HG03460 (cell line): ENCODE measurements at regions not wholly inside any gene's neighbourhood (a gene's known extent, or its start where the extent isn't known, plus 50 kb on each side); places are given as distances from the start of the nearest gene placed in this dataset.

Source experiments
- ATAC-seq: cut with Tn5 transposase; IDR thresholded peaks from one replicate; pipeline ENCODE4 v1.9.1; 2021; ENCODE audit not compliant: unreplicated experiment

DNA sequence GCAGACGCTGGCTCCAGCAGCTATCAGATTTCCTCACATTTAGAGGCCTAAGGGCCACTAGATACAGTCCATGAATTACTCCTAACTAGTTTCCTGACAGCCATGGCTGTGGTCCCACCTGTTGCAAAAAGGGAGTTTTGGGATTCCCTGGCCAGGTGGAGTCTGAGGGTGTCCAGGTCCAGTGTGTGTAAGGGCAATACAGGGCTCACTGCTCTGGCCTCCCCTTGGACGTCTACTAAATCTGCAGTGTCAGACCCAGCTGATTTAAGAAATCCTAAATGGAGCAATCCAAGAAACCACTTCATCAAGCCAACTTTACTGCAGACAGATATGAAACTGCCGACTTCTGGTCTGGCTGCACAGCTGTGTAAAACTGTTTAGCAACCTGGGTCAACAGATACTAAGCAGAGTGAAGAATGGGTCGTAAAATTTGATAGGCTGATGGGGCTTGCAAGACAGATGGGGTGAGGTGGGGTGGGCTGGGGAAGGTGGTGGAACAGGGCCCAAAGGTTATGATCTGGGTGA lies 116.4 kb downstream of the GADD45G start:
- ATAC-seq = no peak

DNA sequence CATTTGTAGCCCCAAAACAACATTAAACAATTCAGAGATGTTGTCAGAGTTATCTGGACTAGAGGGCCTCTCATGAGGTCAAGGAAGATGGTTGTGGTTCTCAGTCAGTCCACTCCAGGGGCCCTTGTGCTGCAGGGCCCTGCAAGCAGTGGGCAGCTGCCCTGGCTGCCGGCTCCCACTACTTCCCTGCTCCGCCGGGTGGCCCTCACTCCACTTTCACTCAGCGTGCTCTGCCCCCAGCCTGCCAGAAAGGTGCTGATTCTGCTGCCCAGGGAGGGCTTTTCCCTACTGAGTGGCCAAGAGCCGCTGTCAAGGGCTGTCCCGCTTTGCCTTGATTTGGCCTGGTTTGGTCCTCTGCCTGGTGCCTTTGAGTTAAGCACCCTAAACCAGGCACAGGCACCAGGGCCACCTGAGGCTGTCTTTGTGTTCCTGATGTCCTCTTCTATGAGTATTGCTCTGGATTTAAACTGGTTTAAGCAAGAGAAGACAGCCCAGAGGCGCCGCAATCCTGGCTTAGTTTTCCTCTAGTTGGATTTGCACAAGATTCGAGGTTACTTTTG lies 117.2 kb downstream of the GADD45G start:
- no peak for ATAC-seq

DNA sequence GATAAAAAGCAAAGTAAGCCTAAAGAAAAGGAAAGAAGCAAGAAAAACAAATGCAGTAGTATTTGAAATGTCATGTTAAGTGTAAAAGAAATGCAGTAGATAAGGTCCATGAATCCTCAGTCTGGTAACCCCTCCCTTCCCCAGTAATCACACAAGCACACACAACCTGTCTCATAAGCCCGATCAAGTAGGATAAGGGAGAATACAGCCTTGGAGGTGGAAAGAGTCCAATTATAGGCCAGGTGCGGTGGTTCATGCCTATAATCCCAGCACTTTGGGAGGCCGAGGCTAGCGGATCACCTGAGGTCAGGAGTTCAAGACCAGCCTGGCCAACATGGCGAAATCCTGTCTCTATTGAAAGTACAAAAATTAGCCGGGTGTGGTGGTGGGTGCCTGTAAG lies 117.9 kb downstream of the GADD45G start:
- no peak for ATAC-seq

DNA sequence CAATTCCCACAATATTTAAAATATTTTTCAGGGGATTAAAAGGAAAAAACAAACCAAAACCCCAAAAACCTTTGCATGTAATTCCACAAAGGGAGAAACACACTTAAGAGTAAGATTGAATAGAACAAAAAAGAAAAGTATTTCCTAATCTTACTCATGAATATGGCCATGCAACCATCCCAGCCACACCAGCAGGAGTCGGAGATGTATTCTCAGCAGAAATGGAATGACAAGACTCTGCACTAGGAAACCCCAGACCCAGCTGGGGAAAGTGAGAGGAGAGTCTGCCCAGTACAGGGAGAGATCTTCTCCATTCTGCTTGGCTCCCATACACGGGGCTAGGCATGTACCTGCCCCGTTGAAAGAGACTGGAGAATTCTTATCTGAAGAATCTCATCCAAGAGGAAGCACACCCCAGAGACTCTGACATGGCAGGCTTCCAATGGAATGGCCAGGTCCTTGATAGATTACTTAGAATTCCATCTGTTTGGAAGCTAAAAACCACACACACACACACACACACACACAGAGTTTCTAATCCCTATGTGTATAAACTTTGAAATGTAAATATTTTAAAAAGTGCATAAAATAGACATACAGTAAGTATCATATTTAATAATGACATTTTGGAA lies 118.8 kb downstream of the GADD45G start:
- no peak for ATAC-seq

DNA sequence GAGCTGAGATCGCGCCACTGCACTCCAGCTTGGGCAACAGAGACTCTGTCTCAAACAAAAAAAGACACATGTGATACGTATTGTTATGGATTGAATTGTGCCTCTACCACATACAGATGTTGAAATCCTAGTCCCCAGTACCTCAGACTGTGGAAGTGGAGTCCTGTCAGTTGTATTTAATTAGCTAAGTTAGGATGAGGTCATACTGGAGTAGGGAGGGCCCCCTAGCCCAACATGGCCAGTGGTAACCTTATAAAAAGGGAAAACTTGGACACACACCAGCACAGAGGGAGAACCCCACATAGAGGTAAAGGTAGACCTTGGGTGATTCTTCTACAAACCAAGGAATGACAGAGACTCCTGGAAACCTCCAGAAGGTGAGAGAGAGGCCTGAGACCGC lies 119.8 kb downstream of the GADD45G start:
- ATAC-seq = no peak

DNA sequence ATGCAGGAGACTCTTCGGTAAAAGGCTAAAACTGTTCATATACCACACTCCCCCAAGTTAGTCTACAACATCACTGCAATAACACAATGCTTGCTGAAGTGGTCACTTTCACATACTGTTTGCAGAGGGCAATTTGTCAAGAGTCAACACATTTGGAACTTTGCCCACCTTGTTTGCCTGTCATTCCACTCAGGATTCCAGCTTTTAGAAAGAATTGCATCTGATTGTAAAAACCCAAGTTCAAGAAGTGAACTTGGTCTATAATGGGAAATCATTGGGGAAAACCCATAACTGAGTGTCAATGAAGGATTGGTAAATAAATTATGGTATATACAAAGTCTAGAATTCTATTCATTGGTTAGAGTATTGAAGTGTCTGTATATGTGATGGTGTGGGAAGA lies 120.5 kb downstream of the GADD45G start:
- ATAC-seq = no peak

DNA sequence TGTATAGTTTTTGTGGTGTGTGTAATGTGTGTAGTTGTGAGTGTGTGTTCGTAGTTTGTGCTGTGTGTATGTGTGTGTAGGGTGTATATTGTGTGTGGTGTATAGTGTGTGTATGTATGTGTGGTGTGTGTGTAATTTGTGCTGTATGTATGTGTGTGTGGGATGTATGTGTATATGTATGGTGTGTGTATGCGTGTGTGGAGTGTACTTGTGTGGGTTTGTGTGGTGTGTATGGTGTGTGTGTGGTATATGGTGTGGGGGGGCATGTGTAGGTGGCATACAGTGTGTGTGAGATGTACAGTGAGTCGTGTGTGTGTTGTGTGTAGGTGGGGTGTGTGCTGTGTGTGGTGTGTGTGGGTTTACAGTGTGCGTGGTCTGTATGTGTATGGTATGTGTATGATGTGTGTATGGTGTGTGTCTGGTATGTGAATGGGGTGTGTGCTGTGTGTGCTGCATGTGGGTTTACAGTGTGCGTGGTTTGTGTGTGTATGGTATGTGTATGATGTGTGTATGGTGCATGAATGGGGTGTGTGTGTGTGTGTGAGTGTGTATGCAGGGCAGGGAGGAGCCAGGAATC lies 125.2 kb downstream of the GADD45G start:
- no peak for ATAC-seq

DNA sequence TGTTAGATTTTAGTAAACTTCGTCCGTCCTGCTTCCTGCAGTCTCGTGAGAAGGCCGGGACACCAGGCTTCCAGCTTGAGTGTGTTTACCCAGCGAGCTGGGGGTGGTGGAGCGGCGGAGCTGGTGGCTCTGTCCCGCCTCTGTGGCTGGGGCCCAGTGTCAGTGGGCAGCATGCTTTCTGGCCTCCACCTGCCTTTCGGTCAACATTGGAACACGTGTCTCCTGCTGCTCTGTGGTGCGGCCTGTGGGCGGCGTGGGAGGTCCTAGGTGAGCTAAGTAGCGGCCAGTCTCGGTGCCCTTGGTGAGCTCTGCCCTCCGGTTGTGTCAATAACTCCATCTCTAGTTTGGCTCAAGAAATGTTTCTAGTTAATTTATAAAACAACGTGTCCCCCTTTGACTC lies 125.9 kb downstream of the GADD45G start:
- no peak for ATAC-seq

DNA sequence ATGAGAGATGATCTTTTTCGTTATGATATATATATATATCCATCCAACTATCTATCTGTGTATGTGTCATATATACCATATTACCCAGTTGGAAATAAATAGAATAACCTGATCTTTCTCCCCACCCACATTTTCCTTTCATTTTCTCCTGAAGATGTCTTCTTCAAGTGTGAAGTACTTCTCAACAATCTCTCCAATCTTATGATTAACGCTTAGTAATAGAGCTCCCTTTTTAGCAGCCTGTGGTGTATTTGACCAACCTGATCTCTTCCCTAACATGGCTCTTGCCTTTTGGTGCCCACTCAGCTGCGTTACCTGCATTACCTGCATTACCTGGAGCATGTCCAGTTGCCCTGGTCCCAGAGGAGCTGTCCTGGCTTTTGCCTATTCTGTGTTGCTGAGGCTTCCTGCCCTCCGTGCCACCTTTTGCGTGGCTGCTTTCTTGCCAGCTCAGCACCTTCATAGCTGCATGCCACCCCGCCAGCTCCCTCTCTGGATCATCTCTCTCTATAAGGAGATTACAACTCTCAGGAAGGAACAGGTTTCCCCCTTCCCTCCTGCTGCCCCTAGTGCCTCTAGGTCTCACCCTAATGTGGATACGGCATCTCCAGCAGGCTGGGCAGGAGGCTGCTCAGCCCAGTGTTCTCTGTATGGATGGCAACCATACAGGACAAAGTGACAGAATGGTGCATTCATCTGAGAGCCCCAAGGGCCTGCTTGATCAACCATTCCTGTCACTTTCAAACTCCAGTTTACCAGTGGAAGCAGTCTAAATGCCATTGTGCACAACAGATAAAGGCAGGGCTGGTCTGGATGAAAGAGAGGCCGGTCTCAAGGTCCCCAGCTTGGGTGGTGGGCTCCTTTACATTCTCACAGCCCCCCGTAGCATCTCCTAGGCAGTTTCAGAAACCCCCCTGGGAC lies 126.7 kb downstream of the GADD45G start:
- no peak for ATAC-seq

DNA sequence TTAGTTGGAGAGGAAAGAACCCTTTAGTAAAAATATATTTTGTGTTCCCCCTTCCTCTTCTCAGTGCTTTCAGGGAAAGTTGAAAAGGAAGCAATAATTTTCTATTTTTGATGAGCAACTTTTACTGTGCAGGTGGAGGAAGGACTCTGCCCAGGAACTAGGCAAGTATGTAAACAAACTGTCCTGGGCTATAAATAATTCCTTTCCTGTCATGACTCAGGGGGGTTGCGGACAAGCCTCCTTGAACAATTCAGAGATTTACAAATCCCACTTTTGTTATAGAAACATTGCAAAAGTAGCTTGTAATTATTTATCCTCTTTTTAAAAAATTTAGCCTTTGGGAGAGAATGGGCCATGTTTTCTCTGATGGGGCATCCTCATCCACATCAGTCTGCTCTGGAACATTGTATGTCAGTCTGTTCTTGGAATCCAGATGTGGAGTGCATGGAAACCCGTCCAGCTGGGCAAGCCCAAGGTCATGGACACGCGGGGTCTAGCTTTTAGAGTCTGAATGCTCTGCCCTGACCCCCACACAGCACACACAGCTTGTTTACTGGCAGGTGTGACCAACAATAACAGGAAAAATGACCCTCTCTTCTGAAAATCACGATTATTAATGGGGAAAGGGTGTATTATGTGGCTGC lies 127.6 kb downstream of the GADD45G start:
- no peak for ATAC-seq

DNA sequence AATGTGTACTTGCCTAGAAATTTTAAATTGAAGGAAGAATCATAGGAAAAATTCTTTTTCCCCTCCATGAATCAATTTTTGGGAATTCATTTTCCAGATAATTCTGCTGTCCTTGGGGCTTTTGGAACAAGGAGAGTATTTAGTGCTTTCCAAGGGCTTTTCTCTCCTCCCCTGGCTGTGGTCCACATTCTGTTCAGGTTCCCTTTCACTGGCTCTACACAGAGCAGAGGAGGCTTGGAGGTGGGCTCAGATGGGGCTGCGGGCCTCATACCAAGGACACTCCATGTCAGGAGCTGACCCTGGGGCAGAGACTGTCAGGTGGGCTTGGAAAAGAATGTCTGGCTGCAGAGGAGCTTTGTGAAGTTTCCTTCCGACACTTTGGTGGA lies 128.1 kb downstream of the GADD45G start:
- ATAC-seq = no peak

DNA sequence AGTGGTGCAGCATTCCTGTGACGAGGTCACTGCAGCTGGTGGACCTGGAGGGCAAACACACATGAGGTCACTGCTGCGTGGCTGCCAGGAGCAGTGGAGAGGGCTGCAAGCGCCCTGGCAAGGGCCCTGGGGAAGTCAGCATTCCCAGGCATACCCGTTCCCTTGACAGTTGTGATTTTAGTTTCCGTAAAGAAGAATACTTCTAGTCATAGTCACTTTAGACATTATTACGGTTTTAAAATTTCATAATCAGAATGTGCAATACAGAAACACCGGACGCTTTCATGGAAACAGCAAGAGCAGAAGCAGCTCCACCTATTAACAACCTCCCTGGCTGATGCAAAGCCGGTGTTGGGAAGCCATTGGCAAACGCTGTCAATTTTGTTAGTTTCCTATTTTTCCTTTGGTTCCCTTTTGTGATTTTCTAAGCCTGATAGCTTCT lies 129.8 kb downstream of the GADD45G start:
- ATAC-seq = no peak

DNA sequence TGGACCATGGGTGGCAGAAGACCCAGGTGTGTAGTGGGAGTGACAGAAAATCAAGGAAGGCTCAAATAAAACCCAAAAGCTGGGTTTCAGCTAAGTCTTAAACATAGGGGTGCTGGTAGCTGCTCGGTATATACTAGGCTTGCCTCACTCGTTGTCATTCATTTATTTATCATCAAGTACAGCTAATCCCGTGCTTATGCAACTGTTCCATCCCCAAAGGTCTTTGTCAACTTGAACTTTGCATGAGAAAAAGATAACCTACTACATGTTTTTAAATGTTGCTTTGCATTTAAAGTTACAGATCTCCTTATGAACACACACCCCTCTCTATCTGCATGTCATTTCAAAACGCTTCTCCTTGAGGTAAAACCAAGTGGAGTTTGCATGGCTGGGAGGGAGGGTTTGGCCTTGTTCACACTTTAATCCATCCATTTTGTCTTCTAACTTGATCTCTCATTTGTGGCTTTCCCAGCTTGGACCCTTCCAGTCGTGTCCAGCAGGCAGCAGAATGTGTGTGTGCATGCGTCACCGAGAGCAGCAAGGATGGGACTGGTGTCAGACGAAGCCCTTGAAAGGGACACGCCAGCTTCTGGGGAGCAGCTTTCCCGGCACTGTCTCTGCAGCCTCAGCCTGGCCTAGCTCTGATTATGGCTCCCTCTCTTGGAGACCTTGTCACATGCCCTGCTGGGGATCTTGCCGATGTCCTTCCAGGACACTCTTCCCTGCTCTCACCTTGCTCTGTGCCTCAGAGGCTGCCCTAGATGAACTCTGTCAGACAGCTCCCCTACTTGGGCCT lies 133.5 kb downstream of the GADD45G start:
- ATAC-seq = no peak

DNA sequence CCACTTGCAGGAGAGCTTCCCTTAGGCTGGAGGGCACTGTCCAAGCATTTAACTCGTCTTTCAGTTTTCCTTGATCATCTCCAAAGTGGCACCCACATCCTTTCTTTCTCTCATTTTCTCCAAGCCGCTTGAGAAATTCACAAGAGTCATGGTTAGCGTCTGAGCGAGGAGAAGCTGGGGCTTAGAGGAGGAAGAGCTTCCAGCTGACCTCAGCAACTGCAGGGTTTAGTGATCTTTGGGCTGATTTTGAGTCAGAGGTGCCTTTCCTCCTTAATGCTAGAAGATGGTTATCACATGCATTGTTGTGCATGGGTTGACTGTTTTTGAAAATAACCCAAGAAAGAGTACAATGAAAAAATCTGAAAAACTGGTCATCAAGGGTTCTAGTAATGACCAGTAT lies 134.7 kb downstream of the GADD45G start:
- no peak for ATAC-seq

DNA sequence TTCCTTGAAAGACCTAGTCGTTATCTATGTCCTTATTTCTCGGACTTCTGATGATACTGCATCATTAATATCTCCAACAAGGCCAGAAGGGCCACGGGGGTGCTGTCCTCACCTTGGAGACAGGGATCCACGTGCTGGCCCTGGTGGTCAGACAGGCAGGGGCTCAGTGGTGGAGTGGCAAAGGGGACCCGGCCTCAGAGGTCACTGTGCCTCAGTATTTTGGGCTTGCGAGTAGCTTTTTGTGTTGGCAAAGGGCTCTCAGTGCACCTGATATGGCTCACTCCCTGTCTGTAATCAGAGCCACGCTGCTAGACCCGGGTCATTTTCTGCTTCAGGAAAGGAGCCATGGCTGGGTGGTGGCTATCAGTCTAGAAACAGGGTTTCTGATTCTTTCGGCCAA lies 135.1 kb downstream of the GADD45G start:
- no peak for ATAC-seq

DNA sequence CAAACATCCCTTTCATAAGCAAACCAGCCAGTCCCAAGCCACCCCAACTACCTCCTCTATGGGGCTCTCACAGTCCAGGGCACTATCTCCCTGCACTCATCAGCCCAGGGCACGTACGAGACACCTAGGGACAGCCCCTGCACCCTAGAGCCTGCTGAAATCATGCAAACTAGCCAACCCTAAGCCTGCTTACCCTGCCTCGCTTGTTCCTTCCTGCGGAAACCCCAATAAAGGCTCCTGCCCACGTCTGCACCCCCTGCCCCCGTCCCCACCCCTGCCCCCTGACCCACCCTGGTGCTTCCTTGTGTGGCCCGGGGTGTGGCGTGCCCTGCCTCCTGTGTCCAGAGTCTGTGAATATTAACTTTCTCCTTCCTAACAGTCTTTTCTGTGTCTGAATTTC lies 135.9 kb downstream of the GADD45G start:
- ATAC-seq = peak; percentile 76

DNA sequence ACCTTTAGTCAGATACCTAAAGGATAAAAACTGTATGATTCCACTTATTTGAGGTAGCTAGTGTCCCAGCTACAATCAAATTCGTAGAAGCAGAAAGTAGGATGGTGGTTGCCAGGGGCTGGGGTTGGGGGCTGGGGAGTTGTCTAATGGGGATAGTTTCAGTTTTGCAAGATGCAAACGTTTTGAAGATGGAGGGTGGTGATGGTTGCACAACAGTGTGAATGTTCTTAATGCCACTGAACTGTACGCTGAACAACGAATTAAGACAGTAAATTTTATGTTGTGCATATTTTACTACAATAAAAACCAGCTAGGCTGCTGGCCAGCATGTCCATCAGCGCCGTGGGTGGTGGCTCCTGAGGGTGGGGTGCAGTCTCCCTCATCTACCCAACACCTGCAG lies 137.8 kb downstream of the GADD45G start:
- no peak for ATAC-seq

DNA sequence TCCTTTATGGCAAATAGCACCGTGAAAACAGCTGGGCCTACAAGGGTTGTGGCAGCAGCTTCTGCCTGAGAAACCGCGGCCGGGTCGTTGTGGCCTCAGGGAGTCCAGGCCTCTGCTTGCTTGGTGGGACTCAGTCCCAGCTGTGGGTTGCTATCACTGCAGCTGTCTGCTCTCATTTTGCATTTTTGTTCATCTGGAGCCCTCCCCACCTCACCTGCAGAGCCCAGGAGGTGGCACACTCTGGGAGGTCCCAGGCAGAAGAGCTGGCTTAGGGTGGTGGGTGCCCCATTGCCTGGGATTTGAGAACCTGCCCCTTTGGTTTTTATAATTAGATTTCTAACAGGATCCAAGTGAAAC lies 138.4 kb downstream of the GADD45G start:
- peak; percentile 48 for ATAC-seq

DNA sequence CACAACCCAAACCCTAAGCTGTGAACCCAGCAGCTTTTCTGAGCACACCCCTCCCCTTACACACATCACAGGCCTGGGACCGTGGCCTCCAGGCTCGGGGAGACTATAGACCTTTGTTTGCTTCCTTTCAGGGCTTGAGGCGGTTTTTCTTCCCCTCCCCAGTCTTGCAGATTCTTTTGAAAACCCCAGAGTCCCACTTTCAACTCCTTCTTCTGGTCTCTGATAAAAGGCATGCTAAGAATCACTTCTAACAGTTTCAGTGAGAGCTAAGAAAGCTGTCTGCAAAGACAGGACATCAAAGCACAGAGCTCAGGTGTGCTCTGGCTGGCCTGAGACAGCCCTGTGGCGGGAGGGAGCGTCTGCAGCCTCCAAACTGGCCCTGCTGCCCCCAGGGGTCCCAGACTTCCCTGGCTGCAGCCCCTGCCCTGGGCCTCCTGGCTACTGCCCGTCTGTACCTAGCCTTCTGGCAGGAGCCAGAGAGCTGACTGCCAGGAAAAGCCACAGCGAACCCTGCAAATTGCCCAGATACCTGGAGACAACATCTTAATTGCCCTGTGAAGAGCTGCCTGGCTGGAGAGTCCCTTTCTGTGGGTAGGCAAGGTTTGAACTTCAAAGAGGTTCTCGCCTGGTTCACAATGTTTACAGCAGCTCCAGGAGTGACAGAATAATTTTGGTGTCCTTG lies 138.9 kb downstream of the GADD45G start:
- peak; percentile 52 for ATAC-seq

DNA sequence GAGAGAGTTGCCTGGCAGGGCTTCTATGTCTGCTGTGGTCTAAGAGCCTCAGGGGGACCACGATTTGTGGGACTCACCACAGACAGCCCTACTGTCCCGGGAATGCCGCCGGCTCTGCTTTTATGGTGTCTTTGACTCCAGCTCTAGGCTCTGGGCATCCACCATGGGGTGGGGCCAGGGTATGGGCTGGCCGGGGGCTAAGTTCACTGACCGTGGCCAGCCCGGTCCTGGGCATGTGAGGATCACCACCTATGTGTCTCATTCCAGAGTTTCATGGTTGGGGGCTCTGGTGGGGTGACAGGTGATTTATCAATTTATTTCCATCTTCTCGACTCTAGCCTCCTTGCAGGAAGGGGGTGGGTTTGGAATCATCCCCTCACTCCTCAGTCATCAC lies 139.4 kb downstream of the GADD45G start:
- ATAC-seq = no peak
